GM12874 (cell line): ENCODE measurements at regions not wholly inside any gene's neighbourhood (a gene's known extent, or its start where the extent isn't known, plus 50 kb on each side); places are given as distances from the start of the nearest gene placed in this dataset.

ENCODE experiments used
- TF ChIP-seq, protein P1 (sequence below): IDR thresholded peaks from 2 replicates; pipeline ENCODE4 v1.5.1; 2011; ENCODE audit warnings: low read depth, mild to moderate bottlenecking, control low read depth, low read length, moderate library complexity; ENCODE audit not compliant: insufficient read depth

DNA sequence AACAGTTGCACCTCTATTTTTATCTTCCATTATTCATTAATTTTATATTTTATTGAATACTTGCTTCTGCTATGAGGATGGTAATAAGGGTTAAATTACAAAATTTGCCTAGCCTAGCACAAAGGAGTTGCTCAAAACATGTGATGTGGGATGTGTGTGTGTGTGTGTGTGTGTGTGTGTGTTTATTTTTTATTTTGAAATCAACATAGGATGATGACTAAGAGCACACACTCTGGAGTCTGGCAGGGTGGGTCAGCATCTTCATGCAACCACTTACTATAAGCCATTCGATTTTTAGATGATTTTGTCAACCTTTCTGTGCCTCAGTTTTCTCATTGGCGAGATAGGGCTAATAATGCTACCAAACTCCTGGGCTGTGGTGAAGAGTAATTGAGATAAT is 57.7 kb upstream of the MAMDC2 start:
- TF ChIP-seq, protein P1, sequence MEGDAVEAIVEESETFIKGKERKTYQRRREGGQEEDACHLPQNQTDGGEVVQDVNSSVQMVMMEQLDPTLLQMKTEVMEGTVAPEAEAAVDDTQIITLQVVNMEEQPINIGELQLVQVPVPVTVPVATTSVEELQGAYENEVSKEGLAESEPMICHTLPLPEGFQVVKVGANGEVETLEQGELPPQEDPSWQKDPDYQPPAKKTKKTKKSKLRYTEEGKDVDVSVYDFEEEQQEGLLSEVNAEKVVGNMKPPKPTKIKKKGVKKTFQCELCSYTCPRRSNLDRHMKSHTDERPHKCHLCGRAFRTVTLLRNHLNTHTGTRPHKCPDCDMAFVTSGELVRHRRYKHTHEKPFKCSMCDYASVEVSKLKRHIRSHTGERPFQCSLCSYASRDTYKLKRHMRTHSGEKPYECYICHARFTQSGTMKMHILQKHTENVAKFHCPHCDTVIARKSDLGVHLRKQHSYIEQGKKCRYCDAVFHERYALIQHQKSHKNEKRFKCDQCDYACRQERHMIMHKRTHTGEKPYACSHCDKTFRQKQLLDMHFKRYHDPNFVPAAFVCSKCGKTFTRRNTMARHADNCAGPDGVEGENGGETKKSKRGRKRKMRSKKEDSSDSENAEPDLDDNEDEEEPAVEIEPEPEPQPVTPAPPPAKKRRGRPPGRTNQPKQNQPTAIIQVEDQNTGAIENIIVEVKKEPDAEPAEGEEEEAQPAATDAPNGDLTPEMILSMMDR, result no peak

DNA sequence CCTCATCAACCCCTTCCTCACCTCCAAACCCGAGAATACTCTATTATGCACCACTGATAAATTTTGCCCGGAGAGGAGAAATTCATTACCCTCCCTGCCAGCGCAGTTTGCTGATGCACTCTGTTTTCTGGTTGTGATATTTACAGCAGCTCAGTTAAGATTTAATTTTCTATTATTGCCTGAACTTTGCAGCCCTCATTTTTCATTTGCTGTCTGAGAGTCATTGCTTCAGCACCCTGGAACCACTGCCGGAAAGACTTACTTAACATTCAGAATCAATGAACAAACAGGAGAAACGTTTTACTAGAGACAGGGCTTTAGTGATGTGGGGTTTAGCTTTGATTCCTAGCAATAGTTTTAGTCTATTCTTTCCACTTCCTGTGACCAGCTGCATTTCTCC is 56.7 kb upstream of the MAMDC2 start:
- TF ChIP-seq, protein P1, result no peak

- TF ChIP-seq, protein P1, result no peak
Observed at GRCh38 chr9:69987457-69987856, 56.2 kb upstream of the MAMDC2 start.

GRCh38 chr9:69993110-69993509 is 50.5 kb upstream of the MAMDC2 start:
- TF ChIP-seq, protein P1, result no peak
